LNCaP clone FGC (cell line): ENCODE measurements at regions not wholly inside any gene's neighbourhood (a gene's known extent, or its start where the extent isn't known, plus 50 kb on each side); places are given as distances from the start of the nearest gene placed in this dataset.

Experiments used
- DNase-seq: peaks from one replicate; pipeline ENCODE4 v3.0.0-alpha.2; 2011; ENCODE audit warnings: low read depth
- H3K4me3 ChIP-seq: 2 replicates; pipeline ENCODE4 v1.5.1; 2011; ENCODE audit warnings: mild to moderate bottlenecking, low read depth, low read length, control low read depth
- CTCF ChIP-seq: IDR thresholded peaks from 2 replicates; pipeline ENCODE4 v1.5.1; 2012; ENCODE audit warnings: mild to moderate bottlenecking; ENCODE audit not compliant: control insufficient read depth, insufficient read depth; ENCODE audit errors: extremely low read depth

GRCh38 chr7:92964141-92964540 lies 127.8 kb upstream of the CDK6 start:
- no peak overlapping the region for H3K4me3 ChIP-seq
- TF ChIP-seq CTCF, result no peak
- no peak for DNase-seq

- no peak for TF ChIP-seq CTCF
- no peak for DNase-seq
- no peak overlapping the region for H3K4me3 ChIP-seq
Observed at GRCh38 chr7:92963566-92963965, 127.2 kb upstream of the CDK6 start.

- no peak overlapping the region for H3K4me3 ChIP-seq
- DNase-seq, result no peak
- TF ChIP-seq CTCF, result no peak
Observed at GRCh38 chr7:92961961-92962360, 125.6 kb upstream of the CDK6 start.

GRCh38 chr7:92956575-92956974 lies 120.2 kb upstream of the CDK6 start:
- DNase-seq, result no peak
- no peak for TF ChIP-seq CTCF

GRCh38 chr7:92955081-92955480 lies 118.7 kb upstream of the CDK6 start:
- no peak for TF ChIP-seq CTCF
- H3K4me3 ChIP-seq, result no peak overlapping the region
- DNase-seq, result no peak

More at GRCh38 chr7:92956575-92956974, 120.2 kb upstream of the CDK6 start:
- no peak overlapping the region for H3K4me3 ChIP-seq

- no peak overlapping the region for H3K4me3 ChIP-seq
- DNase-seq, result peak; percentile 33
- TF ChIP-seq CTCF, result no peak
Observed at GRCh38 chr7:92953657-92954056, 117.3 kb upstream of the CDK6 start.

GRCh38 chr7:92949748-92950147 lies 113.4 kb upstream of the CDK6 start:
- DNase-seq, result no peak
- H3K4me3 ChIP-seq, result no peak overlapping the region
- TF ChIP-seq CTCF, result no peak
